Common myeloid progenitor, CD34-positive (primary cell): ENCODE measurements at regions not wholly inside any gene's neighbourhood (a gene's known extent, or its start where the extent isn't known, plus 50 kb on each side); places are given as distances from the start of the nearest gene placed in this dataset.

Experiments
- CTCF ChIA-PET: fragments of 350-600 bp; sonication (Branson Sonifier 250); formaldehyde crosslinking; loops from one replicate; lab custom pipeline; 2021; ENCODE audit warnings: antibody characterized with exemption; lab: Charles Lee
- POLR2A ChIA-PET: fragments of 350-600 bp; sonication (Branson Sonifier 250); formaldehyde crosslinking; loops from one replicate; lab custom pipeline; 2021; ENCODE audit warnings: antibody characterized with exemption; lab: Charles Lee
- DNase-seq, 3 donors: peaks; one replicate each; pipeline versions ENCODE4 v3.0.0 to v3.0.0-alpha.2; 2013
- H3K27ac ChIP-seq, 2 experiments: 1 replicate in 1 of 2; 2 replicates in 1 of 2; pipeline ENCODE4 v1.7.0; 2013; ENCODE audit warnings: inconsistent platforms in 2 of 2, low read length in 2 of 2, mild to moderate bottlenecking in 2 of 2, low read depth in 1 of 2, moderate library complexity in 1 of 2; ENCODE audit not compliant: severe bottlenecking in 2 of 2, insufficient read depth in 1 of 2, poor library complexity in 1 of 2
- H3K27me3 ChIP-seq, 5 experiments: replicated peaks in 2 of 5; 1 replicate in 3 of 5; 2 replicates in 2 of 5; pipeline versions ENCODE4 v1.6.1 to v1.7.0; 2013; ENCODE audit warnings: low read length in 4 of 5, mild to moderate bottlenecking in 2 of 5, moderate library complexity in 2 of 5, inconsistent platforms in 1 of 5; ENCODE audit not compliant: insufficient read depth in 5 of 5, control insufficient read depth in 4 of 5
- H3K36me3 ChIP-seq, 4 experiments: 1 replicate in 2 of 4; 2 replicates in 2 of 4; pipeline versions ENCODE4 v1.6.1 to v1.7.0; 2013; ENCODE audit warnings: low read length in 3 of 4, control low read depth in 1 of 4, mild to moderate bottlenecking in 1 of 4; ENCODE audit not compliant: control insufficient read depth in 4 of 4, insufficient read depth in 4 of 4
- H3K4me1 ChIP-seq, 4 experiments: 1 replicate in 3 of 4; 2 replicates in 1 of 4; pipeline versions ENCODE4 v1.6.1 to v1.7.1; 2013; ENCODE audit warnings: low read length in 3 of 4, mild to moderate bottlenecking in 3 of 4, control low read depth in 1 of 4, inconsistent platforms in 1 of 4, moderate library complexity in 1 of 4; ENCODE audit not compliant: control insufficient read depth in 4 of 4, insufficient read depth in 4 of 4; ENCODE audit errors: control extremely low read depth in 1 of 4
- H3K4me3 ChIP-seq, 7 experiments: 1 replicate in 4 of 7; 2 replicates in 3 of 7; pipeline versions ENCODE4 v1.5.1 to v1.7.0; 2013; ENCODE audit warnings: mild to moderate bottlenecking in 7 of 7, low read length in 6 of 7, moderate library complexity in 6 of 7, inconsistent platforms in 2 of 7, low read depth in 2 of 7, control low read depth in 1 of 7; ENCODE audit not compliant: insufficient read depth in 4 of 7, control insufficient read depth in 1 of 7; ENCODE audit errors: extremely low read depth in 1 of 7
- H3K9me3 ChIP-seq, 5 experiments: 1 replicate in 4 of 5; 2 replicates in 1 of 5; pipeline versions ENCODE4 v1.6.1 to v1.7.1; 2013; ENCODE audit warnings: low read length in 4 of 5, mild to moderate bottlenecking in 2 of 5, inconsistent platforms in 1 of 5, low read depth in 1 of 5, moderate library complexity in 1 of 5; ENCODE audit not compliant: control insufficient read depth in 4 of 5, insufficient read depth in 2 of 5; ENCODE audit errors: control extremely low read depth in 1 of 5
- WGBS: methylation state at CpG from one replicate; pipeline ENCODE4 v1.1.5; 2013; ENCODE audit not compliant: insufficient coverage; 5-methylcytosine and 5-hydroxymethylcytosine counted together

DNA sequence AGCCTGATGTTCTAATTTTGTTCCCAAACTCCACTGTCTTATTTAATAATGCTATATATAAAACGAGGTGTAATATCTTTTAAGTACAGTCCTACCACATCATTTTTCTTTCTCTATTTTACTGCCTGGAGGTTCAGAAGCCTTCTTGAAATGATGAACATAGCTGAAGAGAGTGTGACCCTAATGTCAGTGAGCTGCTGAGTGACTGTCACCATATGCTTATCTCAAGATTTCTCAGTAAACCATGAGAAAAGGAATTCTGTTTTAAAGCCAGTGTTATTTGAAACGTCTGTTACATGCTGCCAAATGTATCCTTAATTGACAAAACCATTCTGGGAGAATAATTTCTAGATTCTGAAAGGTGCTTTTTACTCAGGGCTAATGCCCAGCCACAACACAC, 503.5 kb upstream of the TMPRSS15 start:
- 100% methylated on average over 1 of the region's 2 CpGs for WGBS
- no peaks in the 10 kb centered on the region for H3K27me3 ChIP-seq
- DNase-seq, result no peak
- H3K4me1 ChIP-seq, result no peaks in the 10 kb centered on the region
- H3K27ac ChIP-seq, result no peak overlapping the region
- no peak overlapping the region for H3K4me3 ChIP-seq
- H3K9me3 ChIP-seq, result no peaks in the 10 kb centered on the region
- POLR2A ChIA-PET, result no interaction called here
- no peaks in the 10 kb centered on the region for H3K36me3 ChIP-seq
- CTCF ChIA-PET, result no interaction called here

DNA sequence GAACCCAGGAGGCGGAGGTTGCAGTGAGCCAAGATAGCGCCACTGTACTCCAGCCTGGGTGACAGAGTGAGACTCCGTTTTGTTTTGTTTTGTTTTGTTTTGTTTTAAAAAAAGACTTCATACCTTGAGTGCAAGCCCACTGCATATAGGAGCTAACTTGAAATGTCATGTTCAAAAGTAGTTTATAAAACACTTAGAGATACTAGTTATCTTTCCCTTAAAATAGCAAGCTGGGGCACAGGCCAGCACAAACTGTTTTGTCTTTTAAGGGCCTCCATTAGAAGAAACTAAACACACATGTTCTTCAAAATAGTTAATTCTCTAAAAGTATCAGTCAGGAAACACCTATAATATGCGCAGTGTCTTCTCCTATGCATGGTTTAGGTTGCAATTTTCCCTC, 505.1 kb upstream of the TMPRSS15 start:
- H3K9me3 ChIP-seq, result no peaks in the 10 kb centered on the region
- no peak overlapping the region for H3K27ac ChIP-seq
- no peaks in the 10 kb centered on the region for H3K27me3 ChIP-seq
- H3K36me3 ChIP-seq, result no peaks in the 10 kb centered on the region
- ChIA-PET CTCF (no interaction called here), POLR2A (no interaction called here)
- WGBS, result 100% methylated on average over 2 of the region's 4 CpGs
- no peaks in the 10 kb centered on the region for H3K4me1 ChIP-seq
- DNase-seq, result no peak
- no peak overlapping the region for H3K4me3 ChIP-seq

DNA sequence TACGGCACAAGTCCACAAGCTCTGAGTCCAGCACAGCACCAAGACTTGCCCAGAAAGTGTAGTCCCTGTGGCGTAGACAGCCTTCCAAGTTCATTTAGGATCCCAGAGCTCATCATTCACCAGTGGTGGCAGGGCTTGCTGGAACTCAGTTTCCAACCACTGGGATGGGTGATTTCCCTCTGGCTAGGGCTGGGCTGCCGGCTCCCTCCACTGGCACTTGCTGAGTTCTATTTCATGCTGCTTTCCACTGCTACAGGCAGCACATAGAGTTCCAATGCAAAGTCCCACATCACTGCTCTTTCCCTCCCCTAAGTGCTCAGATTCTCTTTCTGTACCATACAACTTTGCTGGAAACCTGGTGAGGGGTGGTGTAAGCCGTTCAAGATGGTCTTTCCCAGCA, 510.3 kb upstream of the TMPRSS15 start:
- no peak for DNase-seq
- Histone ChIP-seq H3K27me3 (no peaks in the 10 kb centered on the region), H3K36me3 (no peaks in the 10 kb centered on the region), H3K27ac (no peak overlapping the region), H3K9me3 (no peaks in the 10 kb centered on the region), H3K4me1 (no peaks in the 10 kb centered on the region), H3K4me3 (no peak overlapping the region)
- CTCF ChIA-PET, result no interaction called here
- POLR2A ChIA-PET, result no interaction called here
- 100% methylated on average over 4 of the region's 4 CpGs for WGBS

DNA sequence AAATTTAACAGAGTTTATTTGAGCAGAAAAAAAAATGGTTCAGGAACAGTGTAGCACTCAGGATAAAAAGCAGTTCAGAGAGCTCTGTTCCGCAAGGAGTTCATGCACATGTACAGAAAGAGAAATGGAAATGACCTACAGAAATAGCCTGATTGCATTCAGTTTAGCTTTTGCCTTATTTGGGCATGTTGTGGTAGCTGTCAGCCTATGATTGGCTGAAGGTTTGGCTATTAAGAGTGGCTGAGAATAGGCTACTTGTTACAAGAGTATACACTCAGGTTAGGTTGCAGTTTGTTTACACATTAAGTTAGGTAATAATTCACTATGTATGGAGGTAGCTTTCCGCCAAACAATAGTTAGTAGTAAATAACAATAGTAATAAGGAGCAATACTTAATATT, 511.0 kb upstream of the TMPRSS15 start:
- no peak overlapping the region for H3K27ac ChIP-seq
- H3K36me3 ChIP-seq, result no peaks in the 10 kb centered on the region
- CTCF ChIA-PET, result no interaction called here
- H3K4me1 ChIP-seq, result no peaks in the 10 kb centered on the region
- no peaks in the 10 kb centered on the region for H3K9me3 ChIP-seq
- no peak for DNase-seq
- WGBS, result 100% methylated on average over 1 of the region's 2 CpGs
- no peak overlapping the region for H3K4me3 ChIP-seq
- no peaks in the 10 kb centered on the region for H3K27me3 ChIP-seq
- POLR2A ChIA-PET, result no interaction called here

DNA sequence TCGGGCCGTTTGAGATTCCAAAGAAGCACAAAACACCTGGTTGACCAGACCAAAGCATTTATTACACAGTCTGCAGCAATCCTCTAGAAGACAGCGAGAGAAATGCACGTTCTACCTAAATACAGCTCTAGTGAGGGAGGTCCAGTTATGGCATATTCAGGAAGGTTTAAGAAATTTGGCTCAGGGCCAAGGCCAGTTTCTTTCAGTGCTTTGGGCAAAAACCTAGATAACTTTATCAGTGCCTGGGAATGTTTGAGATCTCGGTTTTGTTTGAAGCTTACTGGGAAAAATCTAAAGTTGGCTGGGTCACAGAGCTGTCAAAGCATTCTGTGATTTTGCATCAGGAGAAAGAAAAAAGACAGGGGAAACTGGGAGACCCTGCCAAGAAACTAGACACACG, 514.0 kb upstream of the TMPRSS15 start:
- H3K27me3 ChIP-seq, result no peaks in the 10 kb centered on the region
- WGBS, result 96% methylated on average over 5 of the region's 6 CpGs
- no peak overlapping the region for H3K27ac ChIP-seq
- no peaks in the 10 kb centered on the region for H3K36me3 ChIP-seq
- no peak overlapping the region for H3K4me3 ChIP-seq
- no peaks in the 10 kb centered on the region for H3K4me1 ChIP-seq
- CTCF ChIA-PET, result no interaction called here
- DNase-seq, result no peak
- POLR2A ChIA-PET, result no interaction called here
- no peaks in the 10 kb centered on the region for H3K9me3 ChIP-seq

DNA sequence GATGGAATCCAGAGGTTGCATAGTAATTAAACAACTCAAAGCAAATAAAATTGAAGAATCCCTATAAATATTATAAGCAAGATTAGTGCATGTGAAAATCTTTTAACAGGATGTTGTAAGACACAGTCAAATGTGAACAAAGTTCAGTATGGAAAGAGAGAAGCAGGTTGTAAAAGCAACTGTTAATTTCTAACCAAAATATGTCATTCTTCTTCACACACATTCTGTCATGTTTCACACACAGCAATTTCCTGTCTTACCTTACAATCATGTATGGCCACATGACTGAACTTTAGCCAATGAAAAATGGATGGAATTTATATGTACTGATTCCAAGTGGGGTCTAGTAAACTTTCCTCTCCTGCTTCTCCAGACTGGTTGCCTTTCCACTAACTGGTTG, 527.7 kb upstream of the TMPRSS15 start:
- CTCF ChIA-PET, result no interaction called here
- no peaks in the 10 kb centered on the region for H3K36me3 ChIP-seq
- DNase-seq, result no peak

DNA sequence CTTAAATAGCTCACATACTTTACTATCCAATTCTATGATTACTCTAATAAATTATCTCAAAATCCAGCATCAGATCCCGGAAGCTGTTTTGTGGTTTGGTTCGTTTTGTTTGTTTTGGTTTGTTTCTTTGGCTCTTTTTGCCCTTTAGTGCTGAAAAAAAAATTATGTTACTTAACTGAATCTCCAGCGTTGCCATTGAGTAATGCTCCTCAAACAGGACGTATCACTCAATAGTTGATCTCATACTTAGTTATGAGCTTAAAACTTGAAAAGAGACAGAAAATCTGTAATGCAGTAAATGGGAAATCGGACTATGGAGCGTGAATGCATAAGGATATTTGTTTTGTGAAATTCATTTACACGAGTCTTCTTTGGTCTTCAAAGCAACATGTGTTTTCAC, 533.8 kb upstream of the TMPRSS15 start:
- Histone ChIP-seq H3K27ac (no peak overlapping the region), H3K9me3 (no peaks in the 10 kb centered on the region), H3K4me3 (no peak overlapping the region), H3K4me1 (no peaks in the 10 kb centered on the region), H3K27me3 (no peaks in the 10 kb centered on the region), H3K36me3 (no peaks in the 10 kb centered on the region)
- POLR2A ChIA-PET, result no interaction called here
- 100% methylated on average over 2 of the region's 7 CpGs for WGBS
- DNase-seq, result no peak
- CTCF ChIA-PET, result interaction anchor here (1.2 kb wide), 1 partner anchor 14 kb away, joined by 3 read pairs; no protein-coding TSS in a partner anchor

More for the DNA sequence above, 527.7 kb upstream of the TMPRSS15 start:
- Histone ChIP-seq H3K4me3 (no peak overlapping the region), H3K4me1 (no peaks in the 10 kb centered on the region), H3K9me3 (no peaks in the 10 kb centered on the region), H3K27me3 (no peaks in the 10 kb centered on the region), H3K27ac (no peak overlapping the region)
- POLR2A ChIA-PET, result no interaction called here
